ENCODE measurements at regions not wholly inside any gene's neighbourhood (a gene's known extent, or its start where the extent isn't known, plus 50 kb on each side); places are given as distances from the start of the nearest gene placed in this dataset.
"Not testable (repeated sequence)": the region's sequence is repeated elsewhere in the genome, so short reads cannot be mapped to it uniquely, and the experiment has no call there.

GRCh38 chr12:96120359-96121100, 73.6 kb upstream of the ELK3 start:
- H3K27me3 ChIP-seq, result peaks cover 0 to 28% (median 0%) of the 10 kb centered on the region in 11 experiments; a peak in 2 of 22 replicates
- peak overlapping the region in 9 of 11 experiments; percentile 62 to 82 (median 71); a peak in 18 of 22 replicates for H3K9ac ChIP-seq
- H3K4me1 ChIP-seq, result peaks cover 21 to 47% (median 36%) of the 10 kb centered on the region in 10 experiments
- peak overlapping the region; percentile 68 to 95 (median 89) for H3K4me2 ChIP-seq
- peaks cover 0 to 3% (median 0%) of the 10 kb centered on the region in 11 experiments; a peak in 1 of 22 replicates for H4K20me1 ChIP-seq
- peak overlapping the region in 5 of 10 experiments; percentile 6 to 48 (median 18); a peak in 5 of 20 replicates for H3K4me3 ChIP-seq
- peak overlapping the region in 10 of 11 experiments; percentile 48 to 97 (median 90); a peak in 20 of 22 replicates for H3K27ac ChIP-seq
- TF ChIP-seq Cebpa-rat (IDR thresholded peaks at IDR 0.05), result no peak
- H3K9me3 ChIP-seq (replicated peaks in 1 of 11), result peaks cover 0 to 4% (median 0%) of the 10 kb centered on the region in 11 experiments; a peak in 2 of 22 replicates
- no peaks in the 10 kb centered on the region for H3K36me3 ChIP-seq

GRCh38 chr12:96121271-96121711, 72.9 kb upstream of the ELK3 start:
- TF ChIP-seq Cebpa-rat (IDR thresholded peaks at IDR 0.05), result peak in 9 of 11 experiments; percentile 55 to 86 (median 82); a peak in 17 of 22 replicates
- Histone ChIP-seq H3K4me1 (peaks cover 23 to 51% (median 37%) of the 10 kb centered on the region in 10 experiments), H3K4me2 (peak overlapping the region; percentile 68 to 95 (median 89)), H3K27ac (peak overlapping the region in 10 of 11 experiments; percentile 48 to 97 (median 90); a peak in 20 of 22 replicates), H3K9me3 (replicated peaks in 1 of 11) (peaks cover 0 to 4% (median 0%) of the 10 kb centered on the region in 11 experiments; a peak in 2 of 22 replicates), H3K27me3 (peaks cover 0 to 28% (median 0%) of the 10 kb centered on the region in 11 experiments; a peak in 2 of 22 replicates), H3K36me3 (no peaks in the 10 kb centered on the region), H4K20me1 (peaks cover 0 to 3% (median 0%) of the 10 kb centered on the region in 11 experiments; a peak in 1 of 22 replicates), H3K4me3 (peak overlapping the region in 5 of 10 experiments; percentile 6 to 48 (median 18); a peak in 8 of 20 replicates), H3K9ac (peak overlapping the region in 9 of 11 experiments; percentile 62 to 82 (median 71); a peak in 18 of 22 replicates)

- Histone ChIP-seq H3K4me2 (peak overlapping the region in 2 of 11 experiments; percentile 13 to 31; a peak in 1 of 22 replicates), H3K4me1 (peaks cover 3 to 40% (median 31%) of the 10 kb centered on the region in 10 experiments; a peak in 17 of 20 replicates), H3K9me3 (replicated peaks in 1 of 11) (peaks cover 8 to 33% (median 15%) of the 10 kb centered on the region in 11 experiments; a peak in 19 of 22 replicates), H3K27me3 (peaks cover 0 to 29% (median 0%) of the 10 kb centered on the region in 11 experiments; a peak in 2 of 22 replicates)
- not testable (repeated sequence) for H3K27ac ChIP-seq, H3K4me3 ChIP-seq, H4K20me1 ChIP-seq, H3K9ac ChIP-seq, H3K36me3 ChIP-seq
Observed at GRCh38 chr12:96128292-96128691, 65.9 kb upstream of the ELK3 start.

- peaks cover 14 to 57% (median 50%) of the 10 kb centered on the region in 10 experiments for H3K4me1 ChIP-seq
- no peak overlapping the region for H3K27ac ChIP-seq
- peak overlapping the region in 1 of 11 experiments; percentile 69; a peak in 2 of 22 replicates for H3K4me2 ChIP-seq
- H3K4me3 ChIP-seq, result no peak overlapping the region
- no peak for TF ChIP-seq Cebpa-rat (IDR thresholded peaks at IDR 0.05)
- H3K9ac ChIP-seq, result no peak overlapping the region
- no peaks in the 10 kb centered on the region for H3K36me3 ChIP-seq
- H3K9me3 ChIP-seq (replicated peaks in 1 of 11), result peaks cover 8 to 33% (median 15%) of the 10 kb centered on the region in 11 experiments; a peak in 19 of 22 replicates
- H3K27me3 ChIP-seq, result peaks cover 0 to 23% (median 0%) of the 10 kb centered on the region in 11 experiments; a peak in 2 of 22 replicates
- no peaks in the 10 kb centered on the region for H4K20me1 ChIP-seq
Observed at GRCh38 chr12:96130396-96131059, 63.6 kb upstream of the ELK3 start.

GRCh38 chr12:96131230-96131788, 62.9 kb upstream of the ELK3 start:
- H3K27ac ChIP-seq, result no peak overlapping the region
- peaks cover 8 to 33% (median 15%) of the 10 kb centered on the region in 11 experiments; a peak in 19 of 22 replicates for H3K9me3 ChIP-seq (replicated peaks in 1 of 11)
- H4K20me1 ChIP-seq, result no peaks in the 10 kb centered on the region
- no peak for TF ChIP-seq Cebpa-rat (IDR thresholded peaks at IDR 0.05)
- no peak overlapping the region for H3K4me3 ChIP-seq
- H3K36me3 ChIP-seq, result no peaks in the 10 kb centered on the region
- no peak overlapping the region for H3K9ac ChIP-seq
- H3K4me1 ChIP-seq, result peaks cover 19 to 64% (median 54%) of the 10 kb centered on the region in 10 experiments
- peaks cover 0 to 23% (median 0%) of the 10 kb centered on the region in 11 experiments; a peak in 2 of 22 replicates for H3K27me3 ChIP-seq
- peak overlapping the region in 6 of 11 experiments; percentile 2 to 86 (median 67); a peak in 9 of 22 replicates for H3K4me2 ChIP-seq

- Histone ChIP-seq H3K9me3 (replicated peaks in 1 of 11) (peaks cover 4 to 28% (median 12%) of the 10 kb centered on the region in 11 experiments; a peak in 19 of 22 replicates), H3K4me3 (no peak overlapping the region), H3K4me2 (peak overlapping the region in 9 of 11 experiments; percentile 38 to 86 (median 66); a peak in 18 of 22 replicates), H4K20me1 (no peaks in the 10 kb centered on the region), H3K4me1 (peaks cover 28 to 70% (median 61%) of the 10 kb centered on the region in 10 experiments), H3K27me3 (peaks cover 0 to 23% (median 0%) of the 10 kb centered on the region in 11 experiments; a peak in 2 of 22 replicates), H3K36me3 (no peaks in the 10 kb centered on the region), H3K27ac (peak overlapping the region in 2 of 11 experiments; percentile 2 to 17; a peak in 2 of 22 replicates), H3K9ac (no peak overlapping the region)
- TF ChIP-seq Cebpa-rat (IDR thresholded peaks at IDR 0.05), result no peak
Observed at GRCh38 chr12:96132819-96133218, 61.4 kb upstream of the ELK3 start.

GRCh38 chr12:96134200-96134599, 60.0 kb upstream of the ELK3 start:
- H3K9ac ChIP-seq, result peak overlapping the region in 3 of 11 experiments; percentile 4 to 25 (median 20); a peak in 3 of 22 replicates
- H3K4me1 ChIP-seq, result peaks cover 28 to 66% (median 57%) of the 10 kb centered on the region in 10 experiments
- no peaks in the 10 kb centered on the region for H3K36me3 ChIP-seq
- H3K9me3 ChIP-seq (replicated peaks in 1 of 11), result peaks cover 0 to 18% (median 0%) of the 10 kb centered on the region in 11 experiments; a peak in 3 of 22 replicates
- H3K27me3 ChIP-seq, result peaks cover 0 to 23% (median 0%) of the 10 kb centered on the region in 11 experiments; a peak in 2 of 22 replicates
- TF ChIP-seq Cebpa-rat (IDR thresholded peaks at IDR 0.05), result no peak
- H3K27ac ChIP-seq, result peak overlapping the region in 3 of 11 experiments; percentile 1 to 12 (median 2); a peak in 4 of 22 replicates
- no peaks in the 10 kb centered on the region for H4K20me1 ChIP-seq
- peak overlapping the region in 9 of 11 experiments; percentile 38 to 86 (median 66); a peak in 18 of 22 replicates for H3K4me2 ChIP-seq
- H3K4me3 ChIP-seq, result no peak overlapping the region

GRCh38 chr12:96136161-96136560, 58.0 kb upstream of the ELK3 start:
- H4K20me1 ChIP-seq, result no peaks in the 10 kb centered on the region
- H3K36me3 ChIP-seq, result no peaks in the 10 kb centered on the region
- TF ChIP-seq Cebpa-rat (IDR thresholded peaks at IDR 0.05), result no peak
- peak overlapping the region in 5 of 11 experiments; percentile 0 to 57 (median 44); a peak in 8 of 22 replicates for H3K27ac ChIP-seq
- no peak overlapping the region; a peak in 1 of 22 replicates for H3K9ac ChIP-seq
- H3K9me3 ChIP-seq (replicated peaks in 1 of 11), result peaks cover 0 to 11% (median 0%) of the 10 kb centered on the region in 11 experiments; a peak in 3 of 22 replicates
- peaks cover 0 to 6% (median 0%) of the 10 kb centered on the region in 11 experiments; a peak in 1 of 22 replicates for H3K27me3 ChIP-seq
- no peak overlapping the region for H3K4me3 ChIP-seq
- H3K4me1 ChIP-seq, result peaks cover 33 to 67% (median 62%) of the 10 kb centered on the region in 10 experiments
- peak overlapping the region; percentile 6 to 81 (median 67); a peak in 21 of 22 replicates for H3K4me2 ChIP-seq
